Esophagus squamous epithelium (tissue), 5 donors: ENCODE measurements at regions not wholly inside any gene's neighbourhood (a gene's known extent, or its start where the extent isn't known, plus 50 kb on each side); places are given as distances from the start of the nearest gene placed in this dataset.

Experiments
- DNase-seq: peaks from one replicate; lab custom pipeline; 2025; lab: John Stamatoyannopoulos, UW
- H3K27ac ChIP-seq, 4 donors: fragments of 200-600 bp; sonication (generic); one replicate each; pipeline ENCODE4 v1.5.1; 2016 to 2019; ENCODE audit warnings: mild to moderate bottlenecking in 1 of 4
- H3K27me3 ChIP-seq, 4 donors: fragments of 200-600 bp; sonication (generic); 1 replicate in 3 of 4; 2 replicates in 1 of 4; pipeline versions ENCODE4 v1.5.1 to v1.6.0; 2017 to 2021; ENCODE audit warnings: antibody characterized with exemption in 1 of 4
- H3K36me3 ChIP-seq, 3 donors: fragments of 200-600 bp; sonication (generic); one replicate each; pipeline ENCODE4 v1.5.1; 2016 to 2019
- H3K4me1 ChIP-seq, 3 donors: fragments of 200-600 bp; sonication (generic); one replicate each; pipeline ENCODE4 v1.5.1; 2017 to 2019
- H3K4me3 ChIP-seq, 4 donors: fragments of 200-600 bp; sonication (generic); 1 replicate in 3 of 4; 2 replicates in 1 of 4; pipeline ENCODE4 v1.5.1; 2016 to 2019; ENCODE audit warnings: mild to moderate bottlenecking in 2 of 4, moderate library complexity in 1 of 4
- H3K9me3 ChIP-seq, 3 donors: fragments of 200-600 bp; sonication (generic); one replicate each; pipeline ENCODE4 v1.5.1; 2016 to 2019
- CTCF ChIP-seq, 6 experiments: fragments of 450-650 bp in 4 of 6; fragments of 200-600 bp in 2 of 6; sonication (generic) in 2 of 6; IDR thresholded peaks; one replicate each; pipeline ENCODE4 v1.5.1; 2016 to 2019; ENCODE audit warnings: antibody characterized with exemption in 6 of 6, mild to moderate bottlenecking in 4 of 6, moderate library complexity in 4 of 6
- POLR2A ChIP-seq, 4 donors: fragments of 450-650 bp; IDR thresholded peaks; one replicate each; pipeline ENCODE4 v1.6.1; 2017; ENCODE audit warnings: antibody characterized with exemption in 4 of 4, mild to moderate bottlenecking in 4 of 4, moderate library complexity in 3 of 4
- WGBS, 2 donors: methylation state at CpG; one replicate each; pipeline ENCODE4 v1.1.5; 2018; 5-methylcytosine and 5-hydroxymethylcytosine counted together
- intact Hi-C: fragments of 100-400 bp; cut with DNase I; formaldehyde crosslinking; loops from one replicate; pipeline ENCODE4 v1.15.0; 2022
- donor health status: DM: yes; HTN: yes; CAD: no.

- 69 to 70% methylated on average over 8 to 9 of the region's 9 CpGs for WGBS, 2 donors
- H3K36me3 ChIP-seq = no peaks in the 10 kb centered on the region
- peaks cover 0 to 34% (median 13%) of the 10 kb centered on the region in 3 donors for H3K4me1 ChIP-seq
- no peak overlapping the region for H3K4me3 ChIP-seq
- no peak for DNase-seq
- H3K9me3 ChIP-seq = no peaks in the 10 kb centered on the region
- no peak overlapping the region for H3K27ac ChIP-seq
- TF ChIP-seq CTCF (IDR thresholded peaks at IDR 0.05) (no peak), POLR2A (IDR thresholded peaks at IDR 0.05) (no peak)
- intact Hi-C loops = no loop called here
- peaks cover 0 to 100% (median 2%) of the 10 kb centered on the region in 4 donors for H3K27me3 ChIP-seq
Measured at GRCh38 chr15:70443486-70444273, 319.7 kb downstream of the UACA start.

DNA sequence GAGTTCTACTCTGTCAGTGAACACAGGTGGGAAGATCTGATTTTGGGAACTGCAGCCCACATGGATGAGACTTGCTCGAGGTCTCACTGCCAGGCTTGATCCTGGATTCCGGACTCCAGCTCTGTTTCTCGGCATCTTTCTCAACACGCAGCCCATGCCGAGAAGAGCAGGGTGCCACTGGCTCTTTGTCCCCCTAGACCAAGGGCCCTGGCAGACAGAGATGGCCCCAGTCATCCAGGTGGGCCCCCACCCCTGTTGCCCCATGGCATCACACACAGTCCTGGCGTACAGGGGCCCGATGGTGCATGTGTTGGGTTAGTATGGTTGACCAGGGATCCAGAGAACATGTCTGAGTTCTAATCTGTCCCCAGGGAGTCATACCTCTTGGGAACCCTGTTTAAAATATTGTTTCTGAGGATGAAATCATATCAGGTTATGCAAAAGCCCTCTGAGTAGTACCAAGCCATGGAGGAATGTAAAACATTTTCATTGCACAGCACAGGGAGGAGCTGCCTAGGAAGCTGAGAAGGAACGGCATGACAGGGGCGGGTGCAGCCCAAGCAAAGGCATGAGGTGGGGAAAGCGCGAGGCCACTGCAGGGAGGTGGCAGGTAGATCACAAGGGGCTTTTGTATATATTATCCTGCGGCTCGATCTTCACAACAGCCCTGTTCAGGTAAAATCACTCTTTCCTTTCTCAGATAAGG, 320.6 kb downstream of the UACA start:
- H3K9me3 ChIP-seq = no peaks in the 10 kb centered on the region
- no peak overlapping the region for H3K27ac ChIP-seq
- peaks cover 0 to 99% (median 0%) of the 10 kb centered on the region in 4 donors for H3K27me3 ChIP-seq
- 84 to 85% methylated on average over 10 to 12 of the region's 13 CpGs for WGBS, 2 donors
- peaks cover 0 to 38% (median 15%) of the 10 kb centered on the region in 3 donors for H3K4me1 ChIP-seq
- H3K36me3 ChIP-seq = no peaks in the 10 kb centered on the region
- no peak for TF ChIP-seq CTCF (IDR thresholded peaks at IDR 0.05)
- no peak for TF ChIP-seq POLR2A (IDR thresholded peaks at IDR 0.05)
- H3K4me3 ChIP-seq = no peak overlapping the region
- intact Hi-C loops = no loop called here
- no peak for DNase-seq

GRCh38 chr15:70442211-70442610, 321.1 kb downstream of the UACA start:
- H3K4me3 ChIP-seq = no peak overlapping the region
- TF ChIP-seq CTCF (IDR thresholded peaks at IDR 0.05) (no peak), POLR2A (IDR thresholded peaks at IDR 0.05) (no peak)
- H3K4me1 ChIP-seq = peaks cover 0 to 37% (median 16%) of the 10 kb centered on the region in 3 donors
- no peaks in the 10 kb centered on the region for H3K36me3 ChIP-seq
- no peak overlapping the region for H3K27ac ChIP-seq
- H3K9me3 ChIP-seq = no peaks in the 10 kb centered on the region
- peaks cover 0 to 97% (median 0%) of the 10 kb centered on the region in 4 donors for H3K27me3 ChIP-seq
- intact Hi-C loops = no loop called here
- WGBS, 2 donors = 86 to 88% methylated on average over 13 of the region's 13 CpGs
- no peak for DNase-seq

GRCh38 chr15:70440416-70441138, 322.8 kb downstream of the UACA start:
- H3K4me1 ChIP-seq = peaks cover 0 to 35% (median 16%) of the 10 kb centered on the region in 3 donors
- intact Hi-C loops = no loop called here
- TF ChIP-seq POLR2A (IDR thresholded peaks at IDR 0.05) (no peak), CTCF (IDR thresholded peaks at IDR 0.05) (no peak)
- peaks cover 0 to 94% (median 0%) of the 10 kb centered on the region in 4 donors for H3K27me3 ChIP-seq
- no peak for DNase-seq
- H3K4me3 ChIP-seq = no peak overlapping the region
- no peaks in the 10 kb centered on the region for H3K9me3 ChIP-seq
- WGBS, 2 donors = 92 to 96% methylated on average over 7 to 8 of the region's 10 CpGs
- H3K27ac ChIP-seq = no peak overlapping the region
- H3K36me3 ChIP-seq = no peaks in the 10 kb centered on the region
